ENCODE measurements at regions not wholly inside any gene's neighbourhood (a gene's known extent, or its start where the extent isn't known, plus 50 kb on each side); places are given as distances from the start of the nearest gene placed in this dataset.

DNA sequence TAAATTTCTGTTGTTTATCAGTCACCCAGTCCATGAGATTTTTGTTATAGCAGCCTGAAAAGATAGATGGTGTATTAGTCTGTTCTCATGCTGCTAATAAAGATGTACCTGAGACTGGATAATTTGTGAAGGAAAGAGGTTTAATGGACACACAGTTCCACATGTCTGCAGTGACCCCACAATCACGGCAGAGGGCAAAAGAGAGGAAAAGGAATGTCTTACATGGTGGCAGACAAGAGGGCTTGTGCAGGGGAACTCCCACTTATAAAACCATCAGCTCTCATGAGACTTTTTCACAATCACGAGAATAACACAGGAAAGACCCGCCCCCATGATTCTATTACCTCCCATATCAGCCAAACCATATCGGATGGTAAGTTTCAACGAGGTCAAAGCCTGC, 309.2 kb downstream of the LIG4 start:
- no peak for DNase-seq

DNA sequence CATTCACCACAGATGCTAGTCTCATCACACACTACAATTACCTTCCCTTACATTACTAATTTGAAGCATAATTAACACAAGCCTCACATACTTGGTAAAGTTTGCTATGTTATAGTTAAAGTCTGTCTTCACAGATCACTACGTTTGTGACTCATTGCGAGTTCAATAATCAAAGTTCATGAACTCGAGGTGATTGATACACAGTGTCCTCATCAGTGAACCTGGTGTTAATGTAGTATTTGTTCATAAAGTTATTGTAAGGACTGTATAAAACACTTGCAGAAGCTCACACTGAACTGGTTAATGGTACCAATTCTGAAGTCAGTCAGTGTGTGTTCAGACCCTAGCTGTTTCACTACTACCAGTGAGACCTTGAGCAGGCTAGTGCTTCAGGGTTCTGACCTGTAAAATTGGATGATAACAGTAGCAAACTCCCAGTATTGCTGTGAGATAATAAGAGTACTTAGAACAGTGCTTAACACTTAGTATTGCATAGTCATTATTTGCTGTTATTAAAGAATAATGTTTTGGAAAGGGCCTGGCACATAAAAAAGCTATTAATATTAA, 313.3 kb downstream of the LIG4 start:
- no peak for DNase-seq

DNA sequence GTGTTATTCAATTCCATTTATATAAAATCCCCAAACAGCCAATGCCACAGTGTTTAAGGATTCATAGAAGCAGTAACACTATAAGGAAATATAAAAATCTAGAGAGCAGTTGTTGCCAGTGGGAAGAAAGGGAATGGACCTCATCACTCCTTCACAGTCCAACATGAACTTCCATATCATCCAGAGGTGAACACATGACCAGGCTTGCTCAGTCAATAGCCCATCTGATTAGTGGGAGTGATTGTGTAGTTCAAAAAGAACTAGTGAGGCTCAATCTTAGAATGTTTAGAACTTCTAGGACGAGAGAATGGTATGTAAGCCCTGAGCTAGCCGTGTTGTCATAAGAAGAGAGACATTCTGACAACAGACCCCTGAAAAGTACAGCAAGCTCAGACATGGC, 314.1 kb downstream of the LIG4 start:
- no peak for DNase-seq

DNA sequence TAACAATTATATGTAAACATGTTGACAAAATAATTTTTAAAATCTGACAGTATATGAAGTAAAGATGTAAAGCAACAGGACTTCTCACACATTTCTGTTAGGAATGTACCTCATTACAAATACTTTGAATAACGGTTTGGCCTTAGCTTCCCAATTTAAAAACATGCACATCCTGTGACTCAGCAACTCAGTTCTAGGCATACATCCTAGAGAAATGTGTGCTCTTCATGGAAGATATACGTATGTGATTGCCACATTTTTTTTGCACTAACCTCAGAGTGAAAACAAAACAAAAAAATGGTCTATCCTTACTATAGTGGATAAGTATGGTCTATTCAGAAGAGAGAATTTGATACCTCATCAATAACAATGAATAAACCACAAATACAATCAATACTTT, 314.6 kb downstream of the LIG4 start:
- no peak for DNase-seq

DNA sequence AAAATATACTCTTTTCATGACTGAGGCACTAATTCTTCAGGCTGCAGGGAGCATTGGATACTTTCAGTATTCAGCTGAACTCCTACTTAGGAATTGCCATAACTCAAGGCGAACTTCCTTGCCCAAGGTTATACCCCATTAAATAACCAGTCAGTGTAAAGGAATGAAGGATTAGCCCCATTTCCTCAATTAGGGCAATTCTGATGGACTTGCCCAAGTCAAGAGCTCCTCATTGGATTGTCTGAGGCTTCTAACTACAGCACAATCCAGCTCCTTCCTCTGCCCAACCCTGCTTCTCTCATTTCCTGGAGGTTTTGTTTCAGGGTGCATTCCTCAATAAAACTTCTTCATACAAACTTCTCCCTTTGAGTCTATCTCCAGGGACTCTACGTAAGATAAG, 329.2 kb downstream of the LIG4 start:
- no peak for DNase-seq

DNA sequence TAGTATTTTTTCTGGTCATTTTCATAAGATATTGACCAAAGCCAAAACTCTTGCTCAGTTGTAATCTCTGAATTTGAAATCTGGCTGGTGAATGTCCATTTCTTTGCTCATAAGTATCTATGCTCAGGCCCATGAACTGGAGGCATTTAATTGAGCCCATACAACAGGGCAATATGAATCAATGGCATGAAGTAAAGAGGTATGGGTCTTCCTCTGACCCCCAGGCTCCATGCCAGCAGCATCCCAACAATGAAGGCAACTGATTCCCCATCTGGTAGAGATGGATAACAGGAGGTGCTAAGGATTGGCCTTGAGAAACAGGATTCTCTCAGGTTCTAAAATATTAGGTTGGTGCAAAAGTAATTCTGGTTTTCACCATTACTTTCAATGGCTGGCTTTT, 330.8 kb downstream of the LIG4 start:
- no peak for DNase-seq

DNA sequence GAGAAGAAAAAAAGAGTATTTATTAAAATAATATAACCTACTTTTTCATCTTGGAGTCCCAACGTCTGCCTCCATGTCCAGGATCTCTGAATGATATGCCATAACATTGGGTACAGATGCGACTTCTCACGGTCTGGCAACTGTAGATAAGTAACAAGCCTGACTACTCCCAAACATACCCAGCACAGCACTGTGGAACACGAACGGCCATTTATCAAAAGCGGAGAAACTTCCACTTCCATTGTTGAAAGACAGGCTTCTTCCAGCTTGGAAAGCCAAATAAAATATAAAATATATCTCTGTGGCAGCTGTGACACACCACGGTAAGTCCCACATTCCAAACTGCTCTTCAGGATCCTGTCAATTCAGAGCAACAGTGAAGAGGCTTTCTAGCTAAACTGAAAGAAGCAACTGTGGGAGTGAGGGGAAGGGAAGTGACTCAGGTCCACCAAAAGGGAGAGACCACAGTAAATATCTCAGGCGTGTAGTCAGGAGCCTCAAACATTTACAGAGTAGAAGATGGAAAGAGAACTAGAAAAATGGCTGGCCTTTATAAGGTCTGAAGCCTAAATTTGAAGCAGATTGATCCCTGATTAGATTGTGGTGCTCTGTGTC, 331.7 kb downstream of the LIG4 start:
- no peak for DNase-seq

DNA sequence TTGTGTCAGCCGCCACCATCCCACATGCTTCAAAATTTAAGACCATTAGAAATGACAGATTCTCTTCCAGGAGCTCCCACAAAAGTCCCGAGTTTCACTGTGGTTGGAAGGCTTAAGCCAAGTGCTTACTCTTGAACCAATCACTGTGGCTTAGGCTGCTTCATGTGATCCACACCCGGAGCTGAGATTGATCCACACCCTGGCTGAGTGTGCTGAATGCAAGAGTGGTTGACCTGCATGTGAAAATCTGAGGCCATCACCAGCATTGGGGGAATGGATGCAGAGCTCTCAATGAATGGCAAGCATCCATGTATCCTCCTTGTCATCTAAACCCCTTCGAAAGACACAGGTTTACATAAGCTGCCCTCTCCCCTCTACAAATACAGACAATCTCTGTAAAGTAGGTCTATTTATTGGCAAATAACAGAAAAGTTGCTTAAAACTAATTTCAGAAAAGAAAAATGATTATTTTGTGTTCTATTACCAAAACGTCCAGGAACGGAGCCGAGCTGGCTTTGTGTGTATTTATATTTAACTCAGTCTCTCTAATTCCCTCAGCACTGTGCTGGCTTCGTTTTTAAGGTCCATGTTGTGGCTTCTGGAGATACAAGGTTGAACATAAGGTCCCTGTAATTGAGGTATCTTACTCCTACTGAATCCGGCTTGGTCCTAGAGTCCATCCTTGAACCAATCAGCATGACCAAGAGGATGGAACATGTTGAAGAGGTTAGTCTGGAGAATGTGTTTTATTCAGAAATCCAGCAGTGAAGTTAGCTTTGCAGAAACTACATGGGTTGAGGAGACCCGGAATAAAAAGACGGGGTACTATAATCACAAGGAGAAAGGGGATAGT, 332.4 kb downstream of the LIG4 start:
- no peak for DNase-seq

DNA sequence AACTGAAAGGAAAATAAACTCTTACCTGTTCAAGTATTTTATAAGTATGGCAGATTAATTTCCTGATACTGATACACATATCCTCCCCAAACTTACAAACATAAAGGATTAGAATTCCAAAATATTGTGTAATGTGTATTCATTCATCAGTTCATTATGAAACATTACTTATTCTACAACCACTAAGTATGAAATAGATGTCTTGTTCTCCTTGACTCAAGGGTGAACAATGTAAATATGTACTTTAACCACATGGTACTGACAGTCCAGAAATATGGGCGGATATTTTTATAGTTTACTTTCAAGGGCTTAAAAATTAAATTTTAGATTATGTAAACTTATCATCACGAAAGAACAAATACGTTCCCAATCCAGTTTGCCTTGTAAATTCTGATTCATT, 334.0 kb downstream of the LIG4 start:
- DNase-seq: no peak

DNA sequence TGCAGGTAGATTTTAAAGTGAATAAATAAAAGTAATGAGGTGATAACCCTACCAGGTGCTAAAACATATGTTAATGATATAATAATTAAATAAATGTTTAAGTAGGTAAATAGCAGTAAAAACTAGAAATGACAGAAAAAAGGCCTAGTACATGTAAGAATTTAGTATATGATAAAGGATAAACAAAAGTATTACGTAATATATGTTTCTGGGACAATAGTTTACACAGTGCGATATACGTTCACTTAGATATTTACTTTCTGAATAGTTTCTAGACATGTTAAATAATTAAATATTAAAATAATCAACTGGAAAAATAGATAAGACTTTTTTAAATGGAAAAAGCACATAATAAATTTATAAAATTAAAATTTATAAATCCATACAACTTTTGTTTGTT, 340.9 kb downstream of the LIG4 start:
- no peak for DNase-seq

DNA sequence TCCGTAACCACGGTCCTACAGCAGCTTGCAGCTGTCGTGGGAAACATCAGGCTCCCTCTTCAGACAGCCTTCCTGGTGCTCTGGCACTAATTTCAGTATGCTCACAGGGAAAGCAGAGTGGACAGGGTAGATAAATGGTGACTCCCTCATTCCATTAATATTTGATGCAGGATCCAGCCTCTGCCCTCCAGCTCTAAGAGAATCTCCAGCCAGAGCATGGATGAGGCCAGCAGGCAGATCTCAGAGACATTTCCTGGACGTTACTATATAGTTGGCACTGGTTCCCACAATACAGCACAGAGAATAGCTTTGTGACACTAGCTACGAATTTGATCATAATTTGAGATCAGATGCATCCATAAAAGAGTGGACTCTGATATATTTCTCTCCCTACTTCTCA, 341.4 kb downstream of the LIG4 start:
- DNase-seq: no peak

DNA sequence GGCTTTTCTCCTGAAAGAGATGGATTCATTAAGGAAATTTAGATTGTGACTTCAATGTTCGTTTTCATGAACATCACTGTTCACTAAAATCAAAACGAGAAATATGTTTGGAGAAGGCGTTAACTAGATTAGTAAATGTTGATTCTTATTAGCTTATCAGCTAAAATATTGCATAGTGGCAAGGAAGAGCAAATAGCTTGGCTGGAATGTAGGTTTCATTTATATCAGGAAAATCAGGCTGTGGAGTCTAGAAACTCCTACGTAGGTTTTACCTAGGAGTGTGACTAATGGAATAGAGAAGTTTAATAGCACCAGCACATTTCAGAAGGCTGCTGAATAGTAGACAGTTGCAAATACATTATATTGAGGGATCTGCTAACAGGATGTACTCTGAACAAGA, 344.9 kb downstream of the LIG4 start:
- DNase-seq: no peak

DNA sequence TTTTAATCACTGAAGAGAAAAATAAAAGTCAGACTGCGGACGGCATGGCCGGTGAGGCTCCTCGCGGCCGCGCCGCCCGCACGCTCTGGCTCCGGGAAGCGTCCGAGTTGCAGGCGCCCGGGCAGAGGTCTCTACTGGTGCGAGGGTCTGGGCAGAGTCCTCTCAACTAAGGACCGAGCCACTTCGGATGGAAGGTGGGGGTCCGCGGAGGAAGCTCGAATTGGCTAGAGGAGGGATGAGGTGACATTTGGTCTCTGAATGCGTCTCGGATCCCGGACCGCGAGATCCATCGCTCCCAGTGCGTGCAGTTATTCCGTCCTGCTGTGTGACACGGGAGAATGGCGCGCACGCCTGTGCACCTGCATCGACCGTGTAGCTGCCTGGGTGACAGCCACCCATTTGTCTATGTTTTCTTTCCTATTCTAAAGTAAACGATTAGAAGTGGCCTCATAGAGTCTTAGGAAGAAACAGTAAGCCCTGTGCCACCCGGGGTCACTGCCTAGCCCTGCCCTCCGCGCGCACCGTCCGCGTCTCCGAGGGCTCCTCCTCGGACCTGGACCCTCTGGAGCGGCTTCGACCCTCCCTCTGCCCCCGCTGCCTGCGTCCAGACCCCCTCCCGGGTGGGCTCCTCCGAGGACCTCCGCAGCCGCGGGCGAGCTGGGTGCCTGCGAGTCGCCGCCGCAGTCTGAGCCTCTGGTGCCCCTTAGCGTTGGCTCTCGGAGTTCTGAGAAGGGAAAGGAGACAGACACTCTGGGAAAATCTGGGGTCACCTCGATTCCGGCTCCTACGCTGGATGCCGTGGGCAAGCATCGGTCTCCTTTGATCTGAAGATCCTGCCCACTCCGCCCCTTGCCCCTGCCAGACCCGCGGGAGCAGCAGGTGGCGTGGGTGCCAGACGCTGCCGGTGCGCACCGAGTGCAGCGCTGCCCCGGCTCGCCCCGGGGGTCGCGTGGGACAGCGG, 347.4 kb downstream of the LIG4 start:
- no peak for DNase-seq

DNA sequence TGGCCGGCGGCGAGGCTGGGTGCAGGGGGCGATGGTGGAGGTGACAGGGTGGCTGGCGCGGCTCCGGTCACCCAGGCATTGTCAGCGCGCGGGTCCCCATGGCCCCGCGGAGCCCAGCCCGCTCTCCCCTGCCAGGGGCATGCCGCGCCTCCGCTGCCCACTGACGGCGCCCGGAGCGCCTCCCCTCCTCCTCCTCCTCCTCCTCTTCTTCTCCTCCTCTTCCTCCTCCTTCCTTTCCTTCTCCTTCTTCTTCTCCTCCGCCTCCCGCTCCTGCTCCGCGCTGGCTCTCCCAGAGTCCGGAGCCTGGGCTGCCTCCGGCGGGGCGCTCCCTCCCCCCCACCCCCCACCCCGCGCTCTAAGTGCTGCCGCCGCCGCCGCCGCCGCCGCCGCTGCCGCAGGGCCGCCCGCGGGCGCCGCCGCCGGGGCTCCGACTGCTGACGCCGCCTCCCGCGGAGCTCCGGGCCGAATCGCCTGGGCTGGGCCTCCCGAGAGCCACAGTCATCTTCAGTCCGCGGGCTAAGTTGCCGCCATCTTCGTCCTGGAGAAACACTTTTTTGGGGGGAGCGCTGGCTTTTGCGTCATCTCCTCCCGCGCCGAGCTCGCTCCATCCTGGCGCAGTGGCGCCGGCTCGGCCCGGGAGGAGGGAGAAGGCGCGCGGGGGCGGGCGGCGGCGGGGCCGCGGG, 348.3 kb downstream of the LIG4 start:
- no peak for DNase-seq

DNA sequence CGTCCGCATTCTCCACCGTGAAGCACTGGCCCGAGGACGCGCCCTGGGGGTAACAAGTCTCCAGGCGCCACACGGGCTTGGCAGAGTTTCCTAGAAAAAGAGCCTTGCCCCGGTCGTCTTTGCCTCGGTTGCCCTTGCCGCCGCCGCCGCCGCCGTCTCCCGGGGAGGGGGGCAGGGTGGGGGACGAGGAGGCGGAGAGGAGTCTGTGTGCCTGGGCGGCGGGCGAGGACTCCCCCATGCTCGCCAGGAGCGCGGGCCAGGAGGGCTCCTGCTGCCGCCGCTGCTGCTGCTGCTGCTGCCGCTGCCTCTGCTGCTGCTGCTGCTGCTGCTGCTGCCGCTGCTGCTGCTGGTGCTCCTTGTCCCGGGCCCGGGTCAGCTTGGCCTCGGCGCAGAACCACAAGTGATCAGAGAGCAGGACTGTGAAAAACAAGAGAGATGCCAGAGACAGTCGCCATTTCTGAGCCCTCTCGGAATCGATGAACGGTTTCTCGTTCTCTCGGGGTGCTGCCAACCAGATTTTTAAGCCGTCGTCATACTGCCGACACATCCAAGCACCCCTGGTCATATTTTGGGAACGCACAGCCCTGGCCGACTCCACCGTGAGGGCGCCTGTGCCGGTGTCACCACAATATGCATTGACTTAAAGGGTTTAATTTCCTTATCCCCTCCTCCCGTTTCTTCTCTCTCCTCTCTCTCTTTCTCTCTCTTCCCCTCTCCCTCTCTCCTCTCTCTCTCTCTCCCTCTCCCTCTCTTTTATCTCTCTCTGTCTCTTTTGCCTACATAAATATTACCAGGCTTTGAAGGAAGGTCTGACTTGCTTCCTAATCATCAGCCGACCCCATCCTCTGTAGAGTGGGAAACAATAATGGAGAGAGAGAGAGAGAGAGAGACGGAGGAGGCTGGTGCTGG, 349.1 kb downstream of the LIG4 start:
- DNase-seq: no peak

DNA sequence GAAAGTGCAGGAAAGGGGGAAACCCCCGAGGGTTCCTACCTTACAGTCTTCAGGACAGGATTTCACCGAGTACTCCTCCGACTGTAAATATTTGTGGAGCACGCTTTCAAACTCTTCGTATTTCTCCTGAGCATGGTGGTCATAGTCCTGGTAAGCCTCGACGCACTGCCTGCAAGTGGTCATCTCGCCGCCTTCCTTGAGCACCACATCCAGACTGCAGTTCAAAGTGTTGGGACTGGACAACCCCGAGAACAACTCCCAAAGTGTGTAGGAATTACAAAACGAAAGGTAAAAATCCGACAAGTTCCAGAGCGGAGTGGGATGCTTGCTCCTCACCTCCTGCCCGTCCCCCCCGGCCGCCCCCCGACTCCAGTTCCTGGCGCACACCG, 349.7 kb downstream of the LIG4 start:
- no peak for DNase-seq

DNA sequence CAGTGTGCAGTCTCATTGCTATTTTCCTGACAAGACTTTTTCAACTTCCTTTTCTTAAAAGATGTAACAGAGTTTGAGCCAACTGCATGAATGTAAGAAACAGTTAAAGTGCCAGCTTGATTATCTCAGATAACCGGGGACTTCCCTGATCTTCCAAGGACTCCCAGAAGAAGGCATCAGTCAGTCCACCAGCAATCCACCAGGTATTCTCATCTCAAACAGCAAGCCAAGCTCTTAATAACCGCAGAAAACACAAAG, 350.1 kb downstream of the LIG4 start:
- DNase-seq: no peak

DNA sequence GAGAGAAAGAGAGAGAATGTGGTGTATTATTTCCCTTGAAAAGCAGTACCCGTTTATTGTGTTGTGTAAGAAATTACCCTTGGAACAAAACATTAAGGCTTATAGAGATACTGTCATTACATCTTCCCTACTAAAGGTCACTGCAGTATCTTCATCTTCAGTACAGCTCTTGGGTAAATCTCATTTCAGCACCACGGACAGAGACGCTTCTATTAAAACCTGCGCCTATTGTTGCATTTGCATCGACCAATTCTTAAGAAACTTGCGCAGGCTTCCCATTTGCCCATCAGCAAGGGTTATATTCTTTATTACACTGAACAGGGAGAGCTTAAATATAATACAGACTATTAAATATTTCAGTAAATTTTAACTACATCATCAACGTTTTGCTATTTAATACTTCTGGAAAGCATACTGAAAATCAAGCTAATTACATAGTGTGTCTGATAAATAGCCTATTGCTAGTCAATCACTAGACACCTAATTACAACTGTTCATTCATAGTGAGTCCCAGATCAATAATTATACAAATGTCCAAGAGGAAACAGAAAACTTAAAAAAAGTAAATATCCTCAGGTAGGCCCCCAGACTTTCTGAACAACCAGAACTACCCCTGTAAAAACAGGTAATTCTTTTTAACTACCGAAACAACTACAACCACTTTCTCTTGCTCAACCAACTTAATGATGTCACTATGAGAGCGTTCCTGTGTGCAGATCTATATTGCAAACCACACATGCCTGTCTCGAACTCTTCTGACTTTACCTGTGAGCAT, 350.6 kb downstream of the LIG4 start:
- DNase-seq: no peak

DNA sequence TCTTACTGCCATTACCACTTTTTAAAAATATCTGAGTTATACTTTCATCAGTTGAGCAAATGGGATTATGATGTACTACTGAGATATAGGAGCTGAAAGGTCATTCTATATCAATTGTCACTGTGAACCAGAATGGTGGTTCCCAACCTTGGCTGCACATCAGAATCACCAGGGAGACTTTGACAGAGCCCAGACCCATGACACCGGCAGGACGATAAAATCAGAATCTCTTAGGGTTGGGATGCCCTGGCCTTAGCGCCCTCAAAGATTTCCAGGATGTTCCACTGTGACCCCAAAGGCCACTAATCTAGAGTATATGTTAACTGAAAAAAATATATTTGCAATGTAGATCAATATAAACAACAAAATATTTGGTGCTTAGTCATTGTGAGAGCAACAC, 355.1 kb downstream of the LIG4 start:
- no peak for DNase-seq

DNA sequence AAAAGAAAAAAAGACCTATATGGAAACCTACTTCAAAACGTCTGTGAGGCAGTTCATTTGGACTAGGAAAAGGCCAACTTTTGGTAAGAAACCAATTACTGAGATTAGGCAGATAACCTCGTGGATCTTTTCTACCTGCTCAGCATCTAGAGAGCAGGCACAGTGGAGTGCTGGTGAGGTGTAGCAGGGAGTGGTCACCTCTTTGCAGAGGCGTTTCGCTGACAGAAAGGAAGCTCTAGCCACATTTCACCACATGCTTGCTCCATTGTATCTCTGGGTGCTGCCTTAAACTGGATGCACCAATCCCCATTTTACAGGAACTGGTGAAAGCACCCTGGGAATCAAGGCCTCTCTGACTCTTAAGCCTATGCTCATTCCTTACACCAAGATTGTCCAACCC, 360.5 kb downstream of the LIG4 start:
- no peak for DNase-seq

DNA sequence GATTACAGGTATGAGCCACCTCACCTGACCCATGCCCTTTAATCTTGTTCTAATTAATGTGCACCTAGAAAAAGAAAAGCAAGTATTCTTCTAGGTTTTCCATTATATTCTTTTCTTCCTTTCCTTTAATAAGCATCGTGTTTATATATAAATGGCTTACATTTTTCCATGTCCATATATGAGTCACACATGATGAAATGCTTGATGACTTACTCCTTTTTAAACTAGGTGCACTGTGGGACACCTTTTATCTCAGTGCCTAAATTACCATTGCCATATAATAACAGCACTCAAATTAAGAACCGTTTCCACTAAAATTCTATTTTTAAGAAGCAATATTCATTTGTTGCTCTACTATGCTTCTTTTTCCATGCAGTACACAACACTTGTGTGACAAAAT, 363.3 kb downstream of the LIG4 start:
- DNase-seq: no peak
